ENCODE measurements at regions not wholly inside any gene's neighbourhood (a gene's known extent, or its start where the extent isn't known, plus 50 kb on each side); places are given as distances from the start of the nearest gene placed in this dataset.
"Not testable (repeated sequence)": the region's sequence is repeated elsewhere in the genome, so short reads cannot be mapped to it uniquely, and the experiment has no call there.

DNA sequence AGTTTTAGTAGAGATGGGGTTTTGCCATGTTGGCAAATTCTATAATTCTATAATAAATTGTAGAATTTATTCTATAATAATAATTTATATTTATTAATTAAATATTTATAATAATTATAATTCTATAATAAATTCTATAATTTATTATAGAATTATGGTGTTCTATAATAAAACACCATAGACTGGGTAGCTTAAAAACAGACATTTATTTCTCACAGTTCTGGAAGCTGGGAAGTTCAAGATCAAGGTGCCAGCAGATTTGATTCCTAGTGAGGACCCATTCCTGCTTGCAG, 130.9 kb upstream of the PELI1 start:
- no peaks in the 10 kb centered on the region for H3K36me3 ChIP-seq
- H3K9me3 ChIP-seq: no peaks in the 10 kb centered on the region
- no peak overlapping the region for H3K27ac ChIP-seq
- H3K4me3 ChIP-seq: no peak overlapping the region
- intact Hi-C loops (cut with DNase I): no loop called here
- H3K4me1 ChIP-seq: peaks cover 0 to 12% of the 10 kb centered on the region in 2 donors
- TF ChIP-seq, protein P1, sequence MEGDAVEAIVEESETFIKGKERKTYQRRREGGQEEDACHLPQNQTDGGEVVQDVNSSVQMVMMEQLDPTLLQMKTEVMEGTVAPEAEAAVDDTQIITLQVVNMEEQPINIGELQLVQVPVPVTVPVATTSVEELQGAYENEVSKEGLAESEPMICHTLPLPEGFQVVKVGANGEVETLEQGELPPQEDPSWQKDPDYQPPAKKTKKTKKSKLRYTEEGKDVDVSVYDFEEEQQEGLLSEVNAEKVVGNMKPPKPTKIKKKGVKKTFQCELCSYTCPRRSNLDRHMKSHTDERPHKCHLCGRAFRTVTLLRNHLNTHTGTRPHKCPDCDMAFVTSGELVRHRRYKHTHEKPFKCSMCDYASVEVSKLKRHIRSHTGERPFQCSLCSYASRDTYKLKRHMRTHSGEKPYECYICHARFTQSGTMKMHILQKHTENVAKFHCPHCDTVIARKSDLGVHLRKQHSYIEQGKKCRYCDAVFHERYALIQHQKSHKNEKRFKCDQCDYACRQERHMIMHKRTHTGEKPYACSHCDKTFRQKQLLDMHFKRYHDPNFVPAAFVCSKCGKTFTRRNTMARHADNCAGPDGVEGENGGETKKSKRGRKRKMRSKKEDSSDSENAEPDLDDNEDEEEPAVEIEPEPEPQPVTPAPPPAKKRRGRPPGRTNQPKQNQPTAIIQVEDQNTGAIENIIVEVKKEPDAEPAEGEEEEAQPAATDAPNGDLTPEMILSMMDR (IDR thresholded peaks at IDR 0.05): no peak
- no peaks in the 10 kb centered on the region for H3K27me3 ChIP-seq
- DNase-seq (ENCODE audit: low spot score in 2 of 2): no peak

- intact Hi-C loops (cut with DNase I): no loop called here
- no peak overlapping the region for H3K4me3 ChIP-seq
- peak overlapping the region; percentile 36 to 49 for H3K27ac ChIP-seq
- H3K4me1 ChIP-seq: peaks cover 0 to 12% of the 10 kb centered on the region in 2 donors
- H3K9me3 ChIP-seq: no peaks in the 10 kb centered on the region
- H3K36me3 ChIP-seq: no peaks in the 10 kb centered on the region
- H3K27me3 ChIP-seq: no peaks in the 10 kb centered on the region
- TF ChIP-seq, protein P1 (IDR thresholded peaks at IDR 0.05): no peak
- DNase-seq (ENCODE audit: low spot score in 2 of 2): no peak
Observed at GRCh38 chr2:64276417-64277095, 132.3 kb upstream of the PELI1 start.

GRCh38 chr2:64277101-64277849, 133.1 kb upstream of the PELI1 start:
- H3K4me1 ChIP-seq: peaks cover 0 to 12% of the 10 kb centered on the region in 2 donors
- no peak for DNase-seq (ENCODE audit: low spot score in 2 of 2)
- TF ChIP-seq, protein P1 (IDR thresholded peaks at IDR 0.05): no peak
- no peaks in the 10 kb centered on the region for H3K9me3 ChIP-seq
- H3K27ac ChIP-seq: peak overlapping the region; percentile 36 to 49
- intact Hi-C loops (cut with DNase I): no loop called here
- no peaks in the 10 kb centered on the region for H3K36me3 ChIP-seq
- H3K4me3 ChIP-seq: no peak overlapping the region
- H3K27me3 ChIP-seq: no peaks in the 10 kb centered on the region

GRCh38 chr2:64280812-64281211, 136.6 kb upstream of the PELI1 start:
- H3K36me3 ChIP-seq; H3K4me3 ChIP-seq; H3K9me3 ChIP-seq; H3K27ac ChIP-seq; DNase-seq (ENCODE audit: low spot score in 2 of 2); intact Hi-C loops (cut with DNase I); H3K27me3 ChIP-seq; H3K4me1 ChIP-seq: not testable (repeated sequence)

GRCh38 chr2:64283006-64283570, 138.9 kb upstream of the PELI1 start:
- H3K4me3 ChIP-seq: no peak overlapping the region
- H3K9me3 ChIP-seq: no peaks in the 10 kb centered on the region
- intact Hi-C loops (cut with DNase I): no loop called here
- TF ChIP-seq, protein P1 (IDR thresholded peaks at IDR 0.05): no peak
- no peak overlapping the region for H3K27ac ChIP-seq
- DNase-seq (ENCODE audit: low spot score in 2 of 2): no peak
- H3K27me3 ChIP-seq: no peaks in the 10 kb centered on the region
- H3K36me3 ChIP-seq: no peaks in the 10 kb centered on the region
- H3K4me1 ChIP-seq: peaks cover 0 to 6% of the 10 kb centered on the region in 2 donors

DNA sequence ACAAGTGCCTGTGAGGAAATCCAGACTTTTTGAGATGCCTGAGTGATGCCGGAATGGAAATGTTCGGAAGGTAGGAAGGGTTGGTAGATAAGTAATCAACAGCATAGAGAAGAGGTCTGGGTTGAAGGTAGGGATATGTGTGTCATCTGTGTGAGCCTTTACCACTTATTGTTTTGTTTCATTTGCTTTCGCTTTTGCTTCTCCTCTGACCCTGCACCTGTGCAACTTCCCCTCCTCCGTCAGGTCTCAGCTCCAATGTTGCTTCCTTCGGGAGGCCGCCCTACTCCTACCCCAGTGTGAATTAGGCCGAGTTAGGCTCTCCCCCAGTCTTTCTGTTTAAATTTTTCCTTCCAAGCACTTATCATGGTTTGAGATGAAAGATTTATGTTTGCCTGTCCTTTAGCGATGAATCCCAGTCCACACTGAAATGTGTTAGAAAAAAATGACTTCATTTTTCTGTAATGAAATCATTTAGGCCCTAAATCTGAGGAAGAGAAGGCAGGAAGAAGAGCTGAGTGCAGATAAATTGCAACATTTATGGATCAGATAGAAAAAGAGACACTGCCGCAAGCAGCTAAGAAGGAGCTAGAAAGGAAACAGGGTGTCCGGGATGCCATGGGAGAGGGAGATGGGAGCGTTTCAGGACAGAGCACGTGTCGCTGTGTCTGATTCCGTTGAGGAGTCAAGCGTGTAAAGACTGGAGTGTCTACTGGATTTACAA, 139.6 kb upstream of the PELI1 start:
- Histone ChIP-seq H3K27me3 (no peaks in the 10 kb centered on the region), H3K9me3 (no peaks in the 10 kb centered on the region), H3K27ac (no peak overlapping the region), H3K36me3 (no peaks in the 10 kb centered on the region), H3K4me3 (no peak overlapping the region), H3K4me1 (peaks cover 6 to 10% of the 10 kb centered on the region in 2 donors)
- no peak for DNase-seq (ENCODE audit: low spot score in 2 of 2)
- TF ChIP-seq, protein P1 (IDR thresholded peaks at IDR 0.05): no peak
- intact Hi-C loops (cut with DNase I): no loop called here
